Spleen (tissue), 11 donors: ENCODE measurements at regions not wholly inside any gene's neighbourhood (a gene's known extent, or its start where the extent isn't known, plus 50 kb on each side); places are given as distances from the start of the nearest gene placed in this dataset.

Source experiments
- DNase-seq: peaks from one replicate; pipeline ENCODE4 v3.0.0-alpha.2; 2020
- H3K27ac ChIP-seq, 8 donors: fragments of 200-600 bp; sonication (generic) in 7 of 8; 1 replicate in 4 of 8; 2 replicates in 4 of 8; pipeline versions ENCODE4 v1.5.0 to v1.8.0; 2016 to 2021; ENCODE audit warnings: inconsistent platforms in 4 of 8, mild to moderate bottlenecking in 4 of 8, moderate library complexity in 1 of 8
- H3K27me3 ChIP-seq, 7 donors: fragments of 200-600 bp; sonication (generic) in 6 of 7; replicated peaks in 1 of 7; 1 replicate in 4 of 7; 2 replicates in 3 of 7; pipeline versions ENCODE4 v1.5.0 to v1.8.0; 2016 to 2021; ENCODE audit warnings: inconsistent platforms in 3 of 7, mild to moderate bottlenecking in 1 of 7
- H3K36me3 ChIP-seq, 6 donors: fragments of 200-600 bp; sonication (generic) in 5 of 6; 1 replicate in 4 of 6; 2 replicates in 2 of 6; pipeline versions ENCODE4 v1.5.0 to v1.8.0; 2016 to 2021; ENCODE audit warnings: inconsistent platforms in 2 of 6
- H3K4me1 ChIP-seq, 6 donors: fragments of 200-600 bp; sonication (generic) in 5 of 6; 1 replicate in 3 of 6; 2 replicates in 3 of 6; pipeline versions ENCODE4 v1.5.0 to v1.8.0; 2016 to 2021; ENCODE audit warnings: inconsistent platforms in 3 of 6
- H3K4me3 ChIP-seq, 8 donors: fragments of 200-600 bp; sonication (generic) in 7 of 8; 1 replicate in 4 of 8; 2 replicates in 4 of 8; pipeline versions ENCODE4 v1.5.0 to v1.8.0; 2016 to 2021; ENCODE audit warnings: inconsistent platforms in 4 of 8, mild to moderate bottlenecking in 4 of 8, moderate library complexity in 2 of 8
- H3K9me3 ChIP-seq, 8 donors: fragments of 200-600 bp; sonication (generic) in 7 of 8; 1 replicate in 4 of 8; 2 replicates in 4 of 8; pipeline versions ENCODE4 v1.5.0 to v1.8.0; 2016 to 2021; ENCODE audit warnings: inconsistent platforms in 4 of 8
- CTCF ChIP-seq, 11 experiments: fragments of 200-600 bp in 7 of 11; fragments of 450-650 bp in 4 of 11; sonication (generic) in 4 of 11; IDR thresholded peaks in 8 of 11; conservative IDR thresholded peaks in 3 of 11; 1 replicate in 7 of 11; 2 replicates in 4 of 11; pipeline versions ENCODE4 v1.4.0 to v1.8.0; 2016 to 2021; ENCODE audit warnings: antibody characterized with exemption in 11 of 11, inconsistent platforms in 4 of 11, mild to moderate bottlenecking in 1 of 11
- POLR2A ChIP-seq, 3 donors: fragments of 450-650 bp; IDR thresholded peaks; one replicate each; pipeline ENCODE4 v1.5.1; 2017; ENCODE audit warnings: antibody characterized with exemption in 3 of 3, mild to moderate bottlenecking in 1 of 3
- POLR2AphosphoS5 ChIP-seq, 3 donors: sonication (generic); formaldehyde crosslinking; IDR thresholded peaks; one replicate each; pipeline ENCODE4 v1.5.1; 2017; ENCODE audit warnings: antibody characterized with exemption in 3 of 3
- WGBS, 5 donors: extraction: QIAGEN DNeasy Blood & Tissue Kit in 3 of 5; methylation state at CpG; one replicate each; pipeline versions ENCODE4 v1.1.5 to v1.1.7; 2013 to 2018; 5-methylcytosine and 5-hydroxymethylcytosine counted together
- intact Hi-C: fragments of 100-400 bp; cut with DNase I; formaldehyde crosslinking; loops from one replicate; pipeline ENCODE4 v1.15.0; 2023; ENCODE audit warnings: low total_unique reads
- donor health status: healthy with polysubstance abuse.
- donor health status: DM: no; HTN: no; CAD: no; lungs with moderate emphysema.
- donor health status: DM: no; HTN: no; CAD: no.
- donor health status: Bipolar disorder and iron deficiency.
- donor health status: healthy.
- donor health status: DM: no; HTN: no; CAD: no.
- donor health status: DM: yes; HTN: yes; CAD: no.

- intact Hi-C loops, result no loop called here
- H3K4me3 ChIP-seq, result no peak overlapping the region
- 86 to 98% (median 94%) methylated on average over 2 of the region's 2 CpGs for WGBS, 5 donors
- no peak for TF ChIP-seq POLR2AphosphoS5 (IDR thresholded peaks at IDR 0.05)
- no peak for TF ChIP-seq POLR2A (IDR thresholded peaks at IDR 0.05)
- TF ChIP-seq CTCF (IDR thresholded peaks at IDR 0.05 in 8 of 11, conservative IDR thresholded peaks at IDR 0.05 in 3 of 11), result no peak
- H3K27me3 ChIP-seq, result no peaks in the 10 kb centered on the region
- DNase-seq, result no peak
- no peaks in the 10 kb centered on the region for H3K4me1 ChIP-seq
- H3K9me3 ChIP-seq, result peaks cover 0 to 11% (median 0%) of the 10 kb centered on the region in 8 donors
- H3K36me3 ChIP-seq, result no peaks in the 10 kb centered on the region
- no peak overlapping the region for H3K27ac ChIP-seq
These were observed 290.5 kb upstream of the RARB start for GRCh38 chr3:25137606-25138005.

- peaks cover 0 to 11% (median 0%) of the 10 kb centered on the region in 8 donors for H3K9me3 ChIP-seq
- intact Hi-C loops, result no loop called here
- no peak for DNase-seq
- H3K36me3 ChIP-seq, result no peaks in the 10 kb centered on the region
- no peak overlapping the region for H3K27ac ChIP-seq
- no peaks in the 10 kb centered on the region for H3K4me1 ChIP-seq
- H3K4me3 ChIP-seq, result no peak overlapping the region
- TF ChIP-seq POLR2A (IDR thresholded peaks at IDR 0.05), result no peak
- 85 to 97% (median 87%) methylated on average over 1 of the region's 1 CpG for WGBS, 5 donors
- H3K27me3 ChIP-seq, result no peaks in the 10 kb centered on the region
These were observed 288.8 kb upstream of the RARB start for GRCh38 chr3:25139267-25139666.

DNA sequence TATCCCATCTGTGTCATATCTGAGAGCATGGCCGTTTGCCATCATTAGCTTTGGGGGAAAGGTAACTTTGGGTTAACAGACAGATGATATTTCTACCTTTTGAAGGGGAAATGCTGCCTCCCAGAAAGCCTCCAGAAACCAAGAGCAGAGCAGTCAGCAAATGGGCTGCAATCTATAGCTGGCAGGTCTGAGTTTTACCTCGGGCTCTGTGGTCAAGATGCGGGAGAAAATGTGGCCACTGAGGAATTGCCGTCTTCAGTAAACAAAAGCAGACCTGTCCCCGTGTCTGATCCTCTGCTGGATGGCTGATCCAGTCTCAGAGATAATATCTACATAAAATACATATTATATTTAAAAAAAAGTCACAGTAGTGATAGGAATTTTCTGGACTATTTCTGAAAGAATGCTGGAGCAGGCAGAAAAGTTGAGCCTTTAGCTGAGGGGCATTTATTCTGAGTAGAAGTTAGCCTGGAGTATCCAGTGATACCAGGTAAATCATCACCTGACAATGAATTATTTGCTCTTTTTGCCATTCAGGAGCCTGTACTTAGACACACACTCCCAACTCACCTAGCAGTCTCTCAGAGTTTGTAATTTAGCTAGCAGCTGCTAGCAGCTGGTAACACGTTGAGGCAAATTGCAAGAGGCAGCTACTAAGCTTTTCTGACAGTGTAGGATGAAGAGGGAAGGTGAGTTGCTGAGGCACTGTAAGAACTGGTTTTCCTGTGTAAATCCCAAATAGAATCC lies 285.3 kb upstream of the RARB start:
- no peak overlapping the region for H3K4me3 ChIP-seq
- no peak overlapping the region for H3K27ac ChIP-seq
- TF ChIP-seq POLR2A (IDR thresholded peaks at IDR 0.05) (no peak), CTCF (IDR thresholded peaks at IDR 0.05 in 8 of 11, conservative IDR thresholded peaks at IDR 0.05 in 3 of 11) (no peak), POLR2AphosphoS5 (IDR thresholded peaks at IDR 0.05) (no peak)
- 58 to 79% (median 69%) methylated on average over 6 of the region's 6 CpGs for WGBS, 5 donors
- H3K27me3 ChIP-seq, result no peaks in the 10 kb centered on the region
- intact Hi-C loops, result no loop called here
- H3K4me1 ChIP-seq, result no peaks in the 10 kb centered on the region
- peaks cover 0 to 11% (median 0%) of the 10 kb centered on the region in 8 donors for H3K9me3 ChIP-seq
- no peaks in the 10 kb centered on the region for H3K36me3 ChIP-seq
- no peak for DNase-seq

GRCh38 chr3:25143356-25144025 lies 284.6 kb upstream of the RARB start:
- H3K36me3 ChIP-seq, result no peaks in the 10 kb centered on the region
- no peak for TF ChIP-seq POLR2A (IDR thresholded peaks at IDR 0.05)
- TF ChIP-seq CTCF (IDR thresholded peaks at IDR 0.05 in 8 of 11, conservative IDR thresholded peaks at IDR 0.05 in 3 of 11), result no peak
- no peak for TF ChIP-seq POLR2AphosphoS5 (IDR thresholded peaks at IDR 0.05)
- H3K4me3 ChIP-seq, result no peak overlapping the region
- no peaks in the 10 kb centered on the region for H3K4me1 ChIP-seq
- DNase-seq, result no peak
- intact Hi-C loops, result no loop called here
- 73 to 86% (median 76%) methylated on average over 5 of the region's 5 CpGs for WGBS, 5 donors
- no peak overlapping the region for H3K27ac ChIP-seq
- H3K9me3 ChIP-seq, result peaks cover 0 to 11% (median 0%) of the 10 kb centered on the region in 8 donors
- H3K27me3 ChIP-seq, result no peaks in the 10 kb centered on the region
